ENCODE measurements at regions not wholly inside any gene's neighbourhood (a gene's known extent, or its start where the extent isn't known, plus 50 kb on each side); places are given as distances from the start of the nearest gene placed in this dataset.
"Not testable (repeated sequence)": the region's sequence is repeated elsewhere in the genome, so short reads cannot be mapped to it uniquely, and the experiment has no call there.

GRCh38 chr21:14657241-14658008 is 111.3 kb upstream of the SAMSN1 start:
- Histone ChIP-seq H3K4me3 (no peak overlapping the region), H3K27ac (no peak overlapping the region)
- no peak for DNase-seq (ENCODE audit: low spot score)
- TF ChIP-seq CTCF (IDR thresholded peaks at IDR 0.05): no peak

GRCh38 chr21:14646893-14647292 is 100.8 kb upstream of the SAMSN1 start:
- H3K27ac ChIP-seq: no peak overlapping the region
- no peak for TF ChIP-seq CTCF (IDR thresholded peaks at IDR 0.05)
- H3K4me3 ChIP-seq: no peak overlapping the region
- no peak for DNase-seq (ENCODE audit: low spot score)

DNA sequence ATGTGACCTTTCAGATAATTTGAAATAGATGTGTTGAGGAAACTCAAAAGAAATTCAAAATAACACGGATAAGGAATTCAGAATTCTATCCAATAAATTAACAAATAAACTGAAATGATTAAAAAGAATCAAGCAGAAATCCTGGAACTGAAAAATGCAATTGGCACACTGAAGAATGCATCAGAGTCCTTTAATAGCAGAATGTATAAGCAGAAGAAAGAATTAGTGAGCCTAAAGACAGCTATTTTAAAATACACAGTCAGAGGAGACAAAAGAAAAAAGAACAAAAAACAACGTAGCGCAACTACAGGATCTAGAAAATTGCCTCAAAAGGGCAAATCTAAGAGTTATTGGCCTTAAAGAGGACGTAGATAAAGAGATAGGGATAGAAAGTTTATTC is 99.6 kb upstream of the SAMSN1 start:
- no peak for DNase-seq (ENCODE audit: low spot score)
- TF ChIP-seq CTCF (IDR thresholded peaks at IDR 0.05): no peak
- no peak overlapping the region for H3K27ac ChIP-seq
- no peak overlapping the region for H3K4me3 ChIP-seq

- H3K4me3 ChIP-seq: no peak overlapping the region
- no peak for DNase-seq (ENCODE audit: low spot score)
- H3K27ac ChIP-seq: no peak overlapping the region
- no peak for TF ChIP-seq CTCF (IDR thresholded peaks at IDR 0.05)
Measured at GRCh38 chr21:14632359-14632758, 86.2 kb upstream of the SAMSN1 start.

- DNase-seq (ENCODE audit: low spot score): no peak
- Histone ChIP-seq H3K27ac (no peak overlapping the region), H3K4me3 (no peak overlapping the region)
- TF ChIP-seq CTCF (IDR thresholded peaks at IDR 0.05): no peak
Measured at GRCh38 chr21:14630556-14631069, 84.5 kb upstream of the SAMSN1 start.

DNA sequence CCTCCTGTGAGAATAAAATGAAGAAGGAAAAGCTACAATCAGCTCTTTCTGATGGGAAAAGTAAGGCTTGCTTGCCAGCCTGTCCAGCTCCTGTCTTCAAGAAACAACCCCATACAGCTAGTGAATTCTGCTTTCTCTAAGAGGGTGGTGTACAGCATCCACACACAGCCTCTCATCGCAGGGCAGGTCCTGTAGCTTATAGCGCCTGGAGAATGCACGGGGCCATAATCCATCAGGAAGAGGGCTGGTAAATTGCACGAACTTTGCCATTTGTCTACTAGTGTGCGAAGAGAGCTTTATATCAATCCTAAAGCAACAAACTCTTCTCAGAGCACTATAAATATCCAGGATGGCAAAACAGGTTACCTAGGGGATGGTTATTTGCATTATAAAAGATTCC is 83.3 kb upstream of the SAMSN1 start:
- Histone ChIP-seq H3K4me3 (no peak overlapping the region), H3K27ac (no peak overlapping the region)
- no peak for DNase-seq (ENCODE audit: low spot score)
- TF ChIP-seq CTCF (IDR thresholded peaks at IDR 0.05): no peak

DNA sequence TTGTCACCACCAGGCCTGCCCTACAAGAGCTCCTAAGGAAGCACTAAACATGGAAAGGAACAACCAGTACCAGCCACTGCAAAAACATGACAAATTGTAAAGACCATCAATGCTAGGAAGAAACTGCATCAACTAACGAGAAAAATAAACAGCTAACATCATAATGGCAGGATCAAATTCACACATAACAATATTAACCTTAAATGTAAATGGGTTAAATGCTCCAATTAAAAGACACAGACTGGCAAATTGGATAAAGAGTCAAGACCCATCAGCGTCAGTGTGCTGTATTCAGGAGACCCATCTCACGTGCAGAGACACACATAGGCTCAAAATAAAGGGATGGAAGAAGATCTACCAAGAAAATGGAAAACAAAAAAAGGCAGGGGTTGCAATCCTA is 77.0 kb upstream of the SAMSN1 start:
- H3K4me3 ChIP-seq, H3K27ac ChIP-seq: not testable (repeated sequence)

More for the DNA sequence above, 77.0 kb upstream of the SAMSN1 start:
- not testable (repeated sequence) for DNase-seq (ENCODE audit: low spot score)

Measured in coronary artery (tissue), 2 donors.